Neural cell (in vitro differentiated cells): ENCODE measurements at regions not wholly inside any gene's neighbourhood (a gene's known extent, or its start where the extent isn't known, plus 50 kb on each side); places are given as distances from the start of the nearest gene placed in this dataset.

Experiments used
- H2AFZ ChIP-seq: fragments of 200-600, 300-800 bp; sonication (generic), shearing (Covaris generic); 2 replicates; pipeline ENCODE4 v1.6.0; 2014; ENCODE audit warnings: low read depth, mild to moderate bottlenecking, antibody characterized with exemption, low read length, moderate library complexity
- H3F3A ChIP-seq: fragments of 200-600 bp; shearing (Covaris generic); 2 replicates; pipeline ENCODE4 v1.6.1; 2016; ENCODE audit warnings: mild to moderate bottlenecking, moderate library complexity, mixed read lengths, antibody characterized with exemption, low read length; ENCODE audit not compliant: insufficient read depth, poor library complexity, severe bottlenecking
- H3K27ac ChIP-seq: fragments of 200-600, 300-800 bp; sonication (generic), shearing (Covaris generic); 2 replicates; pipeline ENCODE4 v1.5.1; 2014; ENCODE audit warnings: mild to moderate bottlenecking, low read length, moderate library complexity
- H3K27me3 ChIP-seq: fragments of 300-800, 200-600 bp; sonication (generic), shearing (Covaris generic); 2 replicates; pipeline ENCODE4 v1.6.0; 2014; ENCODE audit warnings: mild to moderate bottlenecking, low read depth, low read length, moderate library complexity; ENCODE audit not compliant: insufficient read depth
- H3K36me3 ChIP-seq: fragments of 300-800, 200-600 bp; sonication (generic), shearing (Covaris generic); 2 replicates; pipeline ENCODE4 v1.5.1; 2014; ENCODE audit warnings: mild to moderate bottlenecking, antibody characterized with exemption, low read length, moderate library complexity; ENCODE audit not compliant: insufficient read depth
- H3K4me2 ChIP-seq: fragments of 300-800, 200-600 bp; sonication (generic), shearing (Covaris generic); 2 replicates; pipeline ENCODE4 v1.6.0; 2014; ENCODE audit warnings: mild to moderate bottlenecking, low read length
- H3K4me3 ChIP-seq: fragments of 300-800, 200-600 bp; sonication (generic), shearing (Covaris generic); 2 replicates; pipeline ENCODE4 v1.5.1; 2014; ENCODE audit warnings: mild to moderate bottlenecking, low read length, moderate library complexity
- H3K79me2 ChIP-seq: fragments of 200-600 bp; shearing (Covaris generic); replicated peaks from 2 replicates; pipeline ENCODE4 v1.6.0; 2014; ENCODE audit warnings: mild to moderate bottlenecking, low read length, moderate library complexity; ENCODE audit not compliant: insufficient read depth
- H3K9ac ChIP-seq: fragments of 300-800, 200-600 bp; sonication (generic), shearing (Covaris generic); 2 replicates; pipeline ENCODE4 v1.6.1; 2016; ENCODE audit warnings: mild to moderate bottlenecking, low read length, mixed read lengths
- H3K9me2 ChIP-seq: fragments of 200-600 bp; shearing (Covaris generic); 2 replicates; pipeline ENCODE4 v1.6.1; 2016; ENCODE audit warnings: mild to moderate bottlenecking, low read length, mixed read lengths; ENCODE audit not compliant: insufficient read depth
- H3K9me3 ChIP-seq: fragments of 200-600, 300-800 bp; sonication (generic), shearing (Covaris generic); 2 replicates; pipeline ENCODE4 v1.6.1; 2016; ENCODE audit warnings: mild to moderate bottlenecking, mixed run types, low read length, moderate library complexity, mixed read lengths
- H4K20me1 ChIP-seq: fragments of 200-600 bp; shearing (Covaris generic); 2 replicates; pipeline ENCODE4 v1.6.1; 2016; ENCODE audit warnings: mild to moderate bottlenecking, mixed run types; ENCODE audit not compliant: insufficient read depth
- EP300 ChIP-seq: fragments of 450-650 bp; conservative IDR thresholded peaks from 2 replicates; pipeline ENCODE4 v1.6.1; 2014; ENCODE audit warnings: antibody characterized with exemption, mild to moderate bottlenecking, moderate library complexity; ENCODE audit not compliant: poor library complexity, severe bottlenecking
- EZH2 ChIP-seq: fragments of 200-600, 300-800 bp; shearing (Covaris generic), sonication (generic); IDR thresholded peaks from 2 replicates; pipeline ENCODE4 v1.6.1; 2014; ENCODE audit warnings: antibody characterized with exemption, low read length, borderline replicate concordance, mild to moderate bottlenecking; ENCODE audit not compliant: insufficient read depth, poor library complexity, severe bottlenecking
- MXI1 ChIP-seq: fragments of 450-650 bp; conservative IDR thresholded peaks from 2 replicates; pipeline ENCODE4 v1.6.1; 2014; ENCODE audit warnings: antibody characterized with exemption, mild to moderate bottlenecking; ENCODE audit not compliant: poor library complexity, severe bottlenecking
- POLR2AphosphoS5 ChIP-seq: IDR thresholded peaks from 2 replicates; pipeline ENCODE4 v1.6.1; 2012
- RAD21 ChIP-seq: fragments of 450-650 bp; conservative IDR thresholded peaks from 2 replicates; pipeline ENCODE4 v1.6.1; 2014; ENCODE audit warnings: antibody characterized with exemption, mild to moderate bottlenecking, moderate library complexity
- SMC3 ChIP-seq: fragments of 450-650 bp; conservative IDR thresholded peaks from 2 replicates; pipeline ENCODE4 v1.6.1; 2014; ENCODE audit warnings: antibody characterized with exemption, mild to moderate bottlenecking, moderate library complexity; ENCODE audit not compliant: poor library complexity
- TAF1 ChIP-seq: IDR thresholded peaks from 2 replicates; pipeline ENCODE4 v1.6.1; 2012; ENCODE audit warnings: low read depth
- TF ChIP-seq, protein P1 (sequence below): IDR thresholded peaks from 2 replicates; pipeline ENCODE4 v1.6.1; 2012; ENCODE audit warnings: borderline replicate concordance
- TF ChIP-seq, protein P2 (sequence below): fragments of 450-650 bp; IDR thresholded peaks from 2 replicates; pipeline ENCODE4 v1.5.1; 2014; ENCODE audit warnings: antibody characterized with exemption, mild to moderate bottlenecking, moderate library complexity; ENCODE audit not compliant: poor library complexity, severe bottlenecking

DNA sequence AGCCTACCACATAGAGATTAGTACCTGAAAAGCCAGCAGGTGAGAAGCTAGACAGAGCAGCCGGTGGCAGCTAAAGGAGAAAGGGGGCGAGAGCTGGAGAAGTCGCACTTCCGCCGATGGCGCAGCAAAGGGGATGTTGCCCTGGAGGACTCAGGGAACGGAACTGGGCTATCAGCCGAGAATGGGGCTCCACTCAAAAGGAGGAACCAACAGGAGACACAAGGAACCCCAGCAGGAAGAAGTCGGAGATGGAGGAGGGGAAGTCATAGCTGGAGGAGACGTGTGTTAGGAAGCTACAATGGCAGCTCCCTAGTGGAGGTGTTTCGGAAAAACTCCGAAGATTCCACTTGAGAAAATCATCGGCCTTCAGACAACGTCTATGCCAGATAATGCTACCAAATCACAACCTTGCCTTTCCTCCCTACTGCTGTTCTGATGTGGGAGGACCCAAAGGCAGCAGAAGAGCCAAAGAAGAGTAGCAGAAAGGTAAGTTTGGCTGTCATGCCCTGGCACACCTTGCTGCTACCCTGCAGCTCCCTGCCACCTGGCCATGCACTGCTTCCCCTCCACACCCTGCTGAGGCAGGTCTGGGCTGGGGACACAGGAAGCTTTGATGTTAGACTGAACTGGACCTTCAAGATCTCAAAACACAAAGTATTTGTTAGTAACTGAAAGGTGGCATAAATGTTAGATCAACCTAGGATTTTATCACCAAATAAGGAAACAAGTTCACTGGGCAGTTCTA lies 127.9 kb downstream of the DLEU7 start:
- H3K27ac ChIP-seq: no peak overlapping the region
- H3K9ac ChIP-seq: no peak overlapping the region
- H3F3A ChIP-seq: no peaks in the 10 kb centered on the region
- no peaks in the 10 kb centered on the region for H3K36me3 ChIP-seq
- H3K4me2 ChIP-seq: no peak overlapping the region
- H3K27me3 ChIP-seq: no peaks in the 10 kb centered on the region
- no peaks in the 10 kb centered on the region for H3K9me2 ChIP-seq
- H4K20me1 ChIP-seq: no peaks in the 10 kb centered on the region
- H3K9me3 ChIP-seq: no peaks in the 10 kb centered on the region
- H2AFZ ChIP-seq: no peak overlapping the region
- TF ChIP-seq MXI1: no peak
- no peak for TF ChIP-seq POLR2AphosphoS5
- TF ChIP-seq RAD21: no peak
- no peak overlapping the region for H3K4me3 ChIP-seq
- H3K79me2 ChIP-seq: no peaks in the 10 kb centered on the region

DNA sequence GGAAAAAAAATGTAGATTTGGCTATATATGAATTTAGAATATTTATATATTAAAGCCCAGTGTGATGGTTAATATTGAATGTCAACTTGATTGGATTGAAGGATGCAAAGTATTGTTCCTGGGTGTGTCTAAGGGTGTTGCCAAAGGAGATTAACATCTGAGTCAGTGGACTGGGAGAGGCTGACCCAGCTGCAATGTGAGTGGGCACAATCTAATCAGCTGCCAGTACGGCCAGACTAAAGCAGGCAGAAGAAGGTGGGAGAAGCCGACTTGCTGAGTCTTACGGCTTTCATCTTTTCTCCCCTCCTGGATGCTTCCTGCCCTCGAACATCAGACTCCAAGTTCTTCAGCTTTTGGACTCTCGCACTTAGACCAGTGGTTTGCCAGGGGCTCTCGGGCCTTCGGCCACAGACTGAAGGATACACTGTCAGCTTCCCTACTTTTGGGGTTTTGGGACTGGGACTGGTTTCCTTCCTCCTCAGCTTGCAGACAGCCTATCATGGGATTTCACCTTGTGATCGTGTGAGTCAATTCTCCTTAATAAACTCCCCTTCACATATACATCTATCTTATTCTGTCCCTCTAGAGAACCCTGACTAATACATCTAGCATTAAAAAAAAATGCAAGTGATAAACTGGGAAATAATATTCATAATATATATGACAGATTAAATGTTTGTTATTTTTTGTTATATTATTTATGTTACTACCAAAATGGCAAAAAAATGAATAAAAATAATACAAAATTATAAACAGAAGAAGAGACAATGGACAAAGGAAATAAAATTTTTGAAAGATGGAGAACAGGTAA lies 122.4 kb downstream of the DLEU7 start:
- H3K27me3 ChIP-seq: no peaks in the 10 kb centered on the region
- no peak overlapping the region for H3K9ac ChIP-seq
- no peak overlapping the region for H2AFZ ChIP-seq
- no peaks in the 10 kb centered on the region for H3K36me3 ChIP-seq
- H4K20me1 ChIP-seq: no peaks in the 10 kb centered on the region
- no peak overlapping the region for H3K4me3 ChIP-seq
- no peak overlapping the region for H3K27ac ChIP-seq
- no peak overlapping the region for H3K4me2 ChIP-seq
- no peaks in the 10 kb centered on the region for H3K9me3 ChIP-seq
- H3K9me2 ChIP-seq: no peaks in the 10 kb centered on the region
- no peaks in the 10 kb centered on the region for H3K79me2 ChIP-seq
- no peaks in the 10 kb centered on the region for H3F3A ChIP-seq
- TF ChIP-seq MXI1: no peak
- no peak for TF ChIP-seq SMC3
- TF ChIP-seq, protein P1, sequence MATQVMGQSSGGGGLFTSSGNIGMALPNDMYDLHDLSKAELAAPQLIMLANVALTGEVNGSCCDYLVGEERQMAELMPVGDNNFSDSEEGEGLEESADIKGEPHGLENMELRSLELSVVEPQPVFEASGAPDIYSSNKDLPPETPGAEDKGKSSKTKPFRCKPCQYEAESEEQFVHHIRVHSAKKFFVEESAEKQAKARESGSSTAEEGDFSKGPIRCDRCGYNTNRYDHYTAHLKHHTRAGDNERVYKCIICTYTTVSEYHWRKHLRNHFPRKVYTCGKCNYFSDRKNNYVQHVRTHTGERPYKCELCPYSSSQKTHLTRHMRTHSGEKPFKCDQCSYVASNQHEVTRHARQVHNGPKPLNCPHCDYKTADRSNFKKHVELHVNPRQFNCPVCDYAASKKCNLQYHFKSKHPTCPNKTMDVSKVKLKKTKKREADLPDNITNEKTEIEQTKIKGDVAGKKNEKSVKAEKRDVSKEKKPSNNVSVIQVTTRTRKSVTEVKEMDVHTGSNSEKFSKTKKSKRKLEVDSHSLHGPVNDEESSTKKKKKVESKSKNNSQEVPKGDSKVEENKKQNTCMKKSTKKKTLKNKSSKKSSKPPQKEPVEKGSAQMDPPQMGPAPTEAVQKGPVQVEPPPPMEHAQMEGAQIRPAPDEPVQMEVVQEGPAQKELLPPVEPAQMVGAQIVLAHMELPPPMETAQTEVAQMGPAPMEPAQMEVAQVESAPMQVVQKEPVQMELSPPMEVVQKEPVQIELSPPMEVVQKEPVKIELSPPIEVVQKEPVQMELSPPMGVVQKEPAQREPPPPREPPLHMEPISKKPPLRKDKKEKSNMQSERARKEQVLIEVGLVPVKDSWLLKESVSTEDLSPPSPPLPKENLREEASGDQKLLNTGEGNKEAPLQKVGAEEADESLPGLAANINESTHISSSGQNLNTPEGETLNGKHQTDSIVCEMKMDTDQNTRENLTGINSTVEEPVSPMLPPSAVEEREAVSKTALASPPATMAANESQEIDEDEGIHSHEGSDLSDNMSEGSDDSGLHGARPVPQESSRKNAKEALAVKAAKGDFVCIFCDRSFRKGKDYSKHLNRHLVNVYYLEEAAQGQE: no peak
- TF ChIP-seq, protein P2, sequence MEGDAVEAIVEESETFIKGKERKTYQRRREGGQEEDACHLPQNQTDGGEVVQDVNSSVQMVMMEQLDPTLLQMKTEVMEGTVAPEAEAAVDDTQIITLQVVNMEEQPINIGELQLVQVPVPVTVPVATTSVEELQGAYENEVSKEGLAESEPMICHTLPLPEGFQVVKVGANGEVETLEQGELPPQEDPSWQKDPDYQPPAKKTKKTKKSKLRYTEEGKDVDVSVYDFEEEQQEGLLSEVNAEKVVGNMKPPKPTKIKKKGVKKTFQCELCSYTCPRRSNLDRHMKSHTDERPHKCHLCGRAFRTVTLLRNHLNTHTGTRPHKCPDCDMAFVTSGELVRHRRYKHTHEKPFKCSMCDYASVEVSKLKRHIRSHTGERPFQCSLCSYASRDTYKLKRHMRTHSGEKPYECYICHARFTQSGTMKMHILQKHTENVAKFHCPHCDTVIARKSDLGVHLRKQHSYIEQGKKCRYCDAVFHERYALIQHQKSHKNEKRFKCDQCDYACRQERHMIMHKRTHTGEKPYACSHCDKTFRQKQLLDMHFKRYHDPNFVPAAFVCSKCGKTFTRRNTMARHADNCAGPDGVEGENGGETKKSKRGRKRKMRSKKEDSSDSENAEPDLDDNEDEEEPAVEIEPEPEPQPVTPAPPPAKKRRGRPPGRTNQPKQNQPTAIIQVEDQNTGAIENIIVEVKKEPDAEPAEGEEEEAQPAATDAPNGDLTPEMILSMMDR: no peak

DNA sequence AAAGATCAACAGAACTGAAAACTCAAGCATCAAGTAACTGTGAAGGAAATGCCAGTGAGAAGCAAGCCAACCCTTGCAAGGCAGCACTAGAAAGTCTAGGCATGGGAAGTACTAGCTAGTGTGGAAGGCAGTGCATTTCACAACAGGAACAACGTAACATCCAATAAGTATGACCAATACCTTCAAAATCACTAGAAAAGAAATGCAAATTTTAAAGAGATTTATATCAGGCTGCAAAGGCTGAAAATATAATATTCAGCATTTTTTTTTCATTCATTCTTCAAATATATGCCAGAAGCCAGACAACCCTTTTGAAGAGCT lies 121.9 kb downstream of the DLEU7 start:
- Histone ChIP-seq H3K79me2 (no peaks in the 10 kb centered on the region), H3K9ac (no peak overlapping the region), H3K9me2 (no peaks in the 10 kb centered on the region), H3K27ac (no peak overlapping the region), H3F3A (no peaks in the 10 kb centered on the region), H3K4me3 (no peak overlapping the region), H4K20me1 (no peaks in the 10 kb centered on the region), H2AFZ (no peak overlapping the region), H3K4me2 (no peak overlapping the region), H3K27me3 (no peaks in the 10 kb centered on the region), H3K9me3 (no peaks in the 10 kb centered on the region), H3K36me3 (no peaks in the 10 kb centered on the region)
- TF ChIP-seq EP300 (no peak), RAD21 (no peak), TAF1 (no peak), SMC3 (no peak), MXI1 (no peak), POLR2AphosphoS5 (no peak), EZH2 (no peak)
- TF ChIP-seq, protein P1: no peak
- TF ChIP-seq, protein P2: no peak
